Activated CD4-positive, CD25-positive, alpha-beta regulatory T cell treated with anti-CD3 and anti-CD28 coated beads, Interleukin-2, amount 50 U/mL, for 24 hours (primary cell): ENCODE measurements at regions not wholly inside any gene's neighbourhood (a gene's known extent, or its start where the extent isn't known, plus 50 kb on each side); places are given as distances from the start of the nearest gene placed in this dataset.
A peak's percentile ranks its signal among the peaks of the same experiment; 100 is the strongest.
"Not testable (repeated sequence)": the region's sequence is repeated elsewhere in the genome, so short reads cannot be mapped to it uniquely, and the experiment has no call there.

Experiments
- ATAC-seq, 2 donors: fragments of 150-1000 bp; cut with Tn5 transposase; one replicate each; pipeline ENCODE4 v1.10.0; 2021; ENCODE audit warnings: mild to moderate bottlenecking in 1 of 2, moderate library complexity in 1 of 2

DNA sequence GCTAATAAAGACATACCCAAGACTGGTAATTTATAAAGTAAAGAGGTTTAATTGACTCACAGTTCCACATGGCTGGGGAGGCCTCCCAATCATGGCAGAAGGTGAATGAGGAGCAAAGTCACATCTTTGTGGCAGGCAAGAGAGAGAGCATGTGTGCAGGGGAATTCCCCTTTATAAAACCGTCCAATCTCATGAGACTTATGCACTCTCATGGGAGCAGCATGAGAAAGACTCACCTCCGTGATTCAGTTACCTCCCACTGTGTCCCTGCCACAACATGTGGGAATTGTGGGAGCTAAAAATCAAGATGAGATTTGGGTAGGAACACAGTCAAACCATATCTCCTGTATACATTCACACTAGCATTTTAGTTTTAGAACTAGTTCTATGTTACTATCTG, 101.7 kb upstream of the NIPA1 start:
- peak in 1 of 2 donors; percentile 87 for ATAC-seq

DNA sequence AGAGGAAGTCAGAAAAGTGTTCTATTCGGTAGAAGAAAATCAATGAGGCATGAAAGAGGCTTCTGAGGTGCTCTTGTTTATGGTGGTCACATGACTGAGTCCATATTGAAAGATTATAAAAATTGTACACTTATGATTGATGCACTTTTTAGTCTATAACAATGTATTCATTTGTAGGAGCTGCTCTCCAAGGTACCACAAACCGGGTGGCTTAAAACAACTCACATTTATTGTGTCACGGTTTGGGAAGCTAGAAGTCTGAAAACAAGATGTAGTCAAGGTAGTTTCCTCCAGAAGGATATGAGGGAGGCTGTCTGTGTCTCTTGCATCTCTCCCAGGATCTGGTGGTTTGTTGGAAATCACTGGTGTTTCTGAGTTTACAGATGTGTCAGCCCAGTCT, 86.6 kb upstream of the NIPA1 start:
- not testable (repeated sequence) for ATAC-seq

- ATAC-seq, result not testable (repeated sequence)
Measured at GRCh38 chr15:22710831-22711341, 75.6 kb upstream of the NIPA1 start.

DNA sequence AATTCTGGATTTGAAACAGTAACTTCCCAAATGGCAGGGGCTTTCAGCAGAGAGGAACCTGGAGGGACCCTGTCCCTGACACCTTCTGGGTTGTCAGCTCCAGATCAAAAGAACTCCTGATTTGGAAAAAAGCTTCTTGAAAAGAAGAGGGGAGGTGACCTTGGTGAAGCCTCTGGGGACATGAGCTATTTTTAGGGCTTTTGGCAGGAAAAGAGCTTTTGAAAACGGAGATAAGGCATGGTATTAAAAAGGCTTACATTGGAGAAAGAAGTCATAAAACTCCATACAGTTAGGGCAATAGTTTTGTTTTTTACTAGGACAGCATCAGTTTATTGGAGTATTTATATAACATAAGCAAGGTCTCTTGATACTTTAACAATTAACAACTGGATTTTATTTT, 72.5 kb upstream of the NIPA1 start:
- not testable (repeated sequence) for ATAC-seq

GRCh38 chr15:22714358-22715132, 71.9 kb upstream of the NIPA1 start:
- ATAC-seq, result peak in 1 of 2 donors; percentile 41

DNA sequence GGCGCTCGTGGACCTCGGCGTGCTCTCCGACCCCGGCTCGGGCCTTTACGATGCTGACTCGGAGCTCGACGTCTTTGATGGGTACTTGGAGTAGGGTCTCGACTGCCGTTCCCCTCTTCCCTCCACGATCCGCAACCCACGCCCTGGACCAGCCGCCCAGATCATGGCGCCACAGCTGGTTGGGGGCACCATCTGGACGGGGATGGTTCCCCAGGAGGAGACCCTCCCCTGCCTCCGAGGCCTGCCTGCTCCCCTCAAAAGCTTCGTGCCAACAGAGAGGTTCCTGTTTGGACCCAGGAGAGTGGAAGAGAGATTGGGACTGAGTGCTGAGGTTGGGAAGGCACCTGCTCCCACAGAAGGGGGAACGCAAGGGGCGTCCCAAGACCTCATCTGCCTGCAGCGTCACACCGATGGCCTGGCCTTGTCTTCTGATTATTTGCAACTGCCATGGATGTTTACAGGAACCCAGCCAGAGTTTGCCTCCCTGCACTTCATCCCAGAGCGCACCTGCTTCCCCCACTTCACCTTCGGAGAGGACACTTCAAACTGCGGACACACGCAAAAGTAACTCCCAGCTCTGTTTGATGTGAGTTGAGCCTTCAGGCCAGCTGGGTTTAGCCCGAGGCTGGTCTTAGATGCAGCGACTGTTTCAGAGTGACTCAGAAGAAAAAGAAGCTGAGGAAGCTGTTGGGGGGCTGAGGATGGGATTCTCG, 71.2 kb upstream of the NIPA1 start:
- not testable (repeated sequence) for ATAC-seq

GRCh38 chr15:22719980-22720379, 66.5 kb upstream of the NIPA1 start:
- not testable (repeated sequence) for ATAC-seq

DNA sequence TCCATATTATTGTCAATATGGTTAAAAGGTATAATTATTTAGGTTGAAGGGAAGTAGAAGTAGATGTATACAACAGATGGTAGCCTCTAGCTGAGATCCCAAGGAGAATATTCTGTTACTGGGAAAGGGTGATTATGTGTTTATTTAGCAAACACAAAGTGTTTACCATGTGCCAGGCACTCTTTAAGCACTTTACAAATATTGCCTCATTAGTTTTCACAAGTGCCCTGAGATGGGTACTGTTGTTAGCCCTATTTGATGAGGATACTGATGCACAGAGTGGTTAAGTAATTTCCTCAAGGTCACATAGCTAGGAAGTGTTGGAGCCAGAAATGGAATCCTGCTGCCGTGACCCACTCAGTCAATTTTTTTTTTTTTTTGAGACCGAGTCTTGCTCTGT, 60.3 kb upstream of the NIPA1 start:
- not testable (repeated sequence) for ATAC-seq

DNA sequence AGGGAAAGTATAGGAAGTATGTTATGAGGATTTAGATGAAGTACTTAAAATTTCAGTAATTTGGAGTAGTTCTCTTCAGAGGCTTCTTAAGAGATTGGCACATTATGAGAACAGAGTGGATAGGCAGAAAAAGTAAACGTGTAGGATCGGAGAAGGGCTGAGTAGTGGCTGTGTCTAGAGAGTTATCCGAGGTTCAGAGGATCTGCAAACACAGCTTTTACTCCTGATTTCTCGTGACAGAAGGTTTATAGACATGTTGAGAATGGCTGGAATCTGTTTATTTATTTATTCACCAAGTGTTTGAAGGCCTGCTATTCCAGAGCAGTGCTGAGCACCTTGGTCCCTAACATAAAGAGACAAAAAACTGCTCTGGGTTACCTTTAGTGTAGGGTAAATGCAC, 51.4 kb upstream of the NIPA1 start:
- ATAC-seq, result not testable (repeated sequence)

- ATAC-seq, result no peak
Measured at GRCh38 chr15:22735781-22736180, 50.7 kb upstream of the NIPA1 start.

DNA sequence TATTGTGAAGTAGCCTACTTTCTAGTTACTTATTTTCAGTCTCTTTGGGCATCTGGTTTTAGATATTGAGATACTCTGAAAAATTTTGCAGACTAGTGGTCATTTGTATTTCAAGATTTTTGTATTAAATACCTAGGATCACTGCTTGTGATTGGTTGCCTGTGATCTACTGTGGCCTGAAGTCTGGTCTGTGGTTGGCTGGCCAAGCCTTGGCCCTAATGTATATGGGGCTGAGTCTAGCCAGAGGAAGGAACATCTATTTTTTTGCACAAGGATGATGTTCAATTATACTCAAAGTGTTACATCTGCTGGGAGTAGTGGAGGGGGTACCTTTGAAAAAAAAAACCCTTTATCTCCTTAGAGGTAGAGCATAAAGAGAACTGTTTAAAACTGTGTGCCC, 50.2 kb upstream of the NIPA1 start:
- not testable (repeated sequence) for ATAC-seq
